ENCODE measurements at regions not wholly inside any gene's neighbourhood (a gene's known extent, or its start where the extent isn't known, plus 50 kb on each side); places are given as distances from the start of the nearest gene placed in this dataset.

- TF ChIP-seq CTCF (IDR thresholded peaks at IDR 0.05; ENCODE audit: low read depth, low read length) (no peak), EZH2phosphoT487 (IDR thresholded peaks at IDR 0.05; ENCODE audit: low read depth) (no peak)
Measured at GRCh38 chr4:100581337-100581736, 63.5 kb upstream of the EMCN start.
